ENCODE measurements at regions not wholly inside any gene's neighbourhood (a gene's known extent, or its start where the extent isn't known, plus 50 kb on each side); places are given as distances from the start of the nearest gene placed in this dataset.

- H3K36me3 ChIP-seq (replicated peaks in 1 of 2; ENCODE audit: insufficient read depth in 1 of 2, low read depth in 2 of 2) = no peaks in the 10 kb centered on the region
- no peaks in the 10 kb centered on the region for H3K27me3 ChIP-seq
- ATAC-seq = no peak
- H3K4me1 ChIP-seq = no peaks in the 10 kb centered on the region
- TF ChIP-seq POLR2A (IDR thresholded peaks at IDR 0.05) (no peak), CTCF (IDR thresholded peaks at IDR 0.05) (no peak)
- no peak overlapping the region for H3K4me3 ChIP-seq
- 28 to 43% methylated on average over 3 of the region's 3 CpGs for WGBS, 2 donors
- no peak for DNase-seq
- no peak overlapping the region for H3K27ac ChIP-seq
- intact Hi-C loops (cut with DNase I) = no loop called here
- no peaks in the 10 kb centered on the region for H3K9me3 ChIP-seq
These were observed 80.8 kb downstream of the P2RY1 start for GRCh38 chr3:152915695-152916094.

GRCh38 chr3:152916753-152917279 lies 81.9 kb downstream of the P2RY1 start:
- Histone ChIP-seq H3K9me3 (no peaks in the 10 kb centered on the region), H3K4me3 (no peak overlapping the region), H3K4me1 (no peaks in the 10 kb centered on the region), H3K36me3 (replicated peaks in 1 of 2; ENCODE audit: insufficient read depth in 1 of 2, low read depth in 2 of 2) (no peaks in the 10 kb centered on the region), H3K27me3 (no peaks in the 10 kb centered on the region), H3K27ac (no peak overlapping the region)
- WGBS, 2 donors = 64 to 77% methylated on average over 5 of the region's 5 CpGs
- no peak for DNase-seq
- ATAC-seq = no peak
- intact Hi-C loops (cut with DNase I) = no loop called here
- TF ChIP-seq POLR2A (IDR thresholded peaks at IDR 0.05) = no peak
- no peak for TF ChIP-seq CTCF (IDR thresholded peaks at IDR 0.05)

GRCh38 chr3:152921351-152921750 lies 86.4 kb downstream of the P2RY1 start:
- TF ChIP-seq POLR2A (IDR thresholded peaks at IDR 0.05) (no peak), CTCF (IDR thresholded peaks at IDR 0.05) (no peak)
- Histone ChIP-seq H3K27ac (no peak overlapping the region), H3K9me3 (no peaks in the 10 kb centered on the region), H3K27me3 (no peaks in the 10 kb centered on the region), H3K36me3 (replicated peaks in 1 of 2; ENCODE audit: insufficient read depth in 1 of 2, low read depth in 2 of 2) (no peaks in the 10 kb centered on the region), H3K4me1 (no peaks in the 10 kb centered on the region), H3K4me3 (no peak overlapping the region)
- ATAC-seq (no peak), DNase-seq (no peak)
- intact Hi-C loops (cut with DNase I) = no loop called here

- 59 to 75% methylated on average over 2 of the region's 2 CpGs for WGBS, 2 donors
- H3K36me3 ChIP-seq (replicated peaks in 1 of 2; ENCODE audit: insufficient read depth in 1 of 2, low read depth in 2 of 2) = no peaks in the 10 kb centered on the region
- DNase-seq (no peak), ATAC-seq (no peak)
- no peaks in the 10 kb centered on the region for H3K9me3 ChIP-seq
- H3K27ac ChIP-seq = no peak overlapping the region
- no peaks in the 10 kb centered on the region for H3K27me3 ChIP-seq
- H3K4me1 ChIP-seq = no peaks in the 10 kb centered on the region
- intact Hi-C loops (cut with DNase I) = no loop called here
- H3K4me3 ChIP-seq = no peak overlapping the region
- TF ChIP-seq CTCF (IDR thresholded peaks at IDR 0.05) (no peak), POLR2A (IDR thresholded peaks at IDR 0.05) (no peak)
These were observed 87.6 kb downstream of the P2RY1 start for GRCh38 chr3:152922554-152922953.

GRCh38 chr3:152927131-152927530 lies 92.2 kb downstream of the P2RY1 start:
- WGBS, 2 donors = 51 to 55% methylated on average over 3 of the region's 3 CpGs
- Histone ChIP-seq H3K36me3 (replicated peaks in 1 of 2; ENCODE audit: insufficient read depth in 1 of 2, low read depth in 2 of 2) (no peaks in the 10 kb centered on the region), H3K9me3 (no peaks in the 10 kb centered on the region), H3K4me3 (no peak overlapping the region), H3K27me3 (no peaks in the 10 kb centered on the region), H3K4me1 (no peaks in the 10 kb centered on the region), H3K27ac (no peak overlapping the region)
- intact Hi-C loops (cut with DNase I) = no loop called here
- DNase-seq = no peak
- no peak for ATAC-seq
- TF ChIP-seq POLR2A (IDR thresholded peaks at IDR 0.05) = no peak
- TF ChIP-seq CTCF (IDR thresholded peaks at IDR 0.05) = no peak
